Fibroblast of the aortic adventitia (primary cell): ENCODE measurements at regions not wholly inside any gene's neighbourhood (a gene's known extent, or its start where the extent isn't known, plus 50 kb on each side); places are given as distances from the start of the nearest gene placed in this dataset.

Source experiments
- DNase-seq: peaks from one replicate; pipeline ENCODE4 v3.0.0-alpha.2; 2010; ENCODE audit warnings: low read depth
- H3K4me3 ChIP-seq: 2 replicates; pipeline ENCODE4 v1.5.1; 2011; ENCODE audit warnings: low read depth, mild to moderate bottlenecking, control low read depth, low read length, moderate library complexity
- TF ChIP-seq, protein P1 (sequence below): IDR thresholded peaks from 2 replicates; pipeline ENCODE4 v1.5.1; 2011; ENCODE audit warnings: mild to moderate bottlenecking, low read length, control low read depth, inconsistent platforms; ENCODE audit not compliant: insufficient read depth

DNA sequence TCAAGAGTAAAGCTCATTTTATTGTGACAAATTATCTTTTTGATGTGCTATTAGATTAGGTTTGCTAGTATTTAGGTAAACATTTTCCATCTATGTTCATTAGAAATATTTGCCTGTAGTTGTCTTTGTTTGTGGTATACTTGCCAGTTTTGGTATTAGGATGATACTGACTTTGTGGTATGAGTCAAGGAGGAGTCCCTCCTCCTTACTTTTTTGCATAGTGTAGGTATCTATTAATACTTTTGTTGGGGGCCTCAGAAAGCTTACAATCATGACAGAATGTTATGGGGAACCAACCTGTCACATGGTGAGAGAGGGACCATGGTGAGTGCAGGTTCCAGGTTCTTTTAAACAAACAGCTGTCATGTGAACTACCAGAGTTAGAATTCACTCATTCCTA, 102.1 kb downstream of the ZWINT start:
- no peak overlapping the region for H3K4me3 ChIP-seq
- TF ChIP-seq, protein P1, sequence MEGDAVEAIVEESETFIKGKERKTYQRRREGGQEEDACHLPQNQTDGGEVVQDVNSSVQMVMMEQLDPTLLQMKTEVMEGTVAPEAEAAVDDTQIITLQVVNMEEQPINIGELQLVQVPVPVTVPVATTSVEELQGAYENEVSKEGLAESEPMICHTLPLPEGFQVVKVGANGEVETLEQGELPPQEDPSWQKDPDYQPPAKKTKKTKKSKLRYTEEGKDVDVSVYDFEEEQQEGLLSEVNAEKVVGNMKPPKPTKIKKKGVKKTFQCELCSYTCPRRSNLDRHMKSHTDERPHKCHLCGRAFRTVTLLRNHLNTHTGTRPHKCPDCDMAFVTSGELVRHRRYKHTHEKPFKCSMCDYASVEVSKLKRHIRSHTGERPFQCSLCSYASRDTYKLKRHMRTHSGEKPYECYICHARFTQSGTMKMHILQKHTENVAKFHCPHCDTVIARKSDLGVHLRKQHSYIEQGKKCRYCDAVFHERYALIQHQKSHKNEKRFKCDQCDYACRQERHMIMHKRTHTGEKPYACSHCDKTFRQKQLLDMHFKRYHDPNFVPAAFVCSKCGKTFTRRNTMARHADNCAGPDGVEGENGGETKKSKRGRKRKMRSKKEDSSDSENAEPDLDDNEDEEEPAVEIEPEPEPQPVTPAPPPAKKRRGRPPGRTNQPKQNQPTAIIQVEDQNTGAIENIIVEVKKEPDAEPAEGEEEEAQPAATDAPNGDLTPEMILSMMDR, result no peak
- no peak for DNase-seq

DNA sequence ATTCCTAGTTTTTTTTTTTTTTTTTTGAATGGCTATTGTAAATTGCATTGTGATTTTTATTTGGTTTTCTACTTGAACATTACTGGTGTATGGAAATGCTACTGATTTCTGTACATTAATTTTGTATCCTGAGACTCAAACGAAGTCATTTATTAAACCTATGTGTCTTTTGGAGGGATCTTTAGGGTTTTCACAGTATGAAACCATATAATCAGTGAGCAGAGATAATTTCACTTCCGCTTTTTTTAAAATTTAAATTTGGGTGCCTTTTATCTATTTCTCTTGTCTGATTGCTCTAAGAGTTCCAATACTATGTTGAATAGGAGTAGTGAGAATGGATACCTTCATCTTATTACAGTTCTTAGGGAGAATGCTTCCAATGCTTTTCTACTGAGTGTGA, 102.7 kb downstream of the ZWINT start:
- no peak overlapping the region for H3K4me3 ChIP-seq
- TF ChIP-seq, protein P1, result no peak
- no peak for DNase-seq

DNA sequence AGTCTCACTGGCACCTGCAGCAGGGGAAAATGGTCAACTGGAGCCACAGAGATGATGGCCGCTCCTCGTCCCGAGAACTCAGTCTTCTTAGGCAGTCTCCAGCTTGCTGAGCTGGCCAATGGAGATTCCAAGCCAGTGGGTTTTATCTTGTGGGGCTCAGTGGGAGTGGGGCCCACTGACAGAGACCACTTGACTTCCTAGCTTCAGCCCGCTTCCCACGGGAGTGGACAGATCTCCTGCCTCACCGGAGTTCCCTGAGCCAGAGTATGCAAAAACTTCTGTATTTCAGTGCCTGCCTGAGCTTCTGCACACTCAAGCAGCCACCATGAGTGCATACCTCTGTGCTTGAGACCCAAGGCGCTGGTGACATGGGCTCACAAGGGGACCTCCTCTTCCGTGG, 105.8 kb downstream of the ZWINT start:
- DNase-seq, result no peak
- TF ChIP-seq, protein P1, result no peak
- no peak overlapping the region for H3K4me3 ChIP-seq

DNA sequence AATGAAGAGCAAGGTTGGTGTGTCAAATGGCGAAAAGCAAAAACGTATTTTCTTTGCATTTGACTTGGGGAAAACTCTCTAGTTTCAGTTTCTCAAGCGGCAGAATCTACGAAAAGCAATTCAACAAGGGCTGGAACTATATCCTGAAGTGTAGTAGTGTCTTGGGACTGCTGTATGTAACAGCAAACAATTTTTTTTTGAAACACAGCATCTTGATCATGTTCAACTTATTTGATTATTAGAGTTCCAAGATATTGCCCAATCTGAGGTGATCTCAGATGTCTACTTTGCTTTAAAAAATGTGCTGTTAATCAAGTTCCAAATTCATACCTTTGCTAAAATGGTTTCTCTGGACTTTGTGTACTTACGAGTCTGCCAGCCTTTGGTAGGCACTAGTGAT, 120.6 kb downstream of the ZWINT start:
- DNase-seq, result no peak
- TF ChIP-seq, protein P1, result no peak

DNA sequence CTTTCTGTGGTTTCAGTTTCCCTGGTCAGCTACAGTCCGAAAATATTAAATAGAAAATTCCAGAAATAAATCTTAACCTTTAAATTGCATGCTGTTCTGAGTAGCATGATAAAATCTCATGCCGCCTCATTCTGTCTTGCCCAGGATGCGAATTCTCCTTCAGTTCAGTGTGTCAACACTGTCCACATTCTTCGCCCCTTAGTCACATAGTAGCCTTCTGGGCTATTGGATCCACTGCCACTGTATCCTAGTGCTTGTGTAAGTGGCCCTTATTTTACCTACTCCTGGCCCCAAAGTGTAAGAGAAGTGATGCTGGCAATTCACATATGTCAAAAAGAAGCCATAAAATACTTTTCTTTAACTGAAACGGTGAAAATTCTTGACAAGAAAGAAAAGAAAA, 129.6 kb downstream of the ZWINT start:
- H3K4me3 ChIP-seq, result no peak overlapping the region

More for the DNA sequence above, 120.6 kb downstream of the ZWINT start:
- no peak overlapping the region for H3K4me3 ChIP-seq

DNA sequence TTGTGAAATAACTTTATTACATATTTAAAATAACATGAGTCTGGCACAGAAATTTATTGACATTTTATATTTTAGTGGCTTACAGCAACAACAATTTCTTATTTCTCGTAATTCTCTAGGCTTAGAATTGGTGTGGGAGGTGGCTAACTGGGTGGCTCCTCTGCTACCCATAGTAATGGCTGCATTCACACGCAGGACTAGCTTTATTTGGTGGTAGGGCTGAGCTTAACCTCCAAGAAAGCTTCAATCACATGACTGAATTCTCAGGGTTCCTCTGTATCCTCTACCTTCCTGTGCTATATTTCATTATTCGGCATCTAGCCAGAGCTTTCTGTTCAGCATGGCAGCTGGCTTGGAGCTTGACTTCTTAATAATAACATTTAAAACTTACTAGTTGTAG, 138.8 kb downstream of the ZWINT start:
- no peak overlapping the region for H3K4me3 ChIP-seq
- DNase-seq, result no peak

More for the DNA sequence above, 129.6 kb downstream of the ZWINT start:
- TF ChIP-seq, protein P1, result no peak
- DNase-seq, result no peak

DNA sequence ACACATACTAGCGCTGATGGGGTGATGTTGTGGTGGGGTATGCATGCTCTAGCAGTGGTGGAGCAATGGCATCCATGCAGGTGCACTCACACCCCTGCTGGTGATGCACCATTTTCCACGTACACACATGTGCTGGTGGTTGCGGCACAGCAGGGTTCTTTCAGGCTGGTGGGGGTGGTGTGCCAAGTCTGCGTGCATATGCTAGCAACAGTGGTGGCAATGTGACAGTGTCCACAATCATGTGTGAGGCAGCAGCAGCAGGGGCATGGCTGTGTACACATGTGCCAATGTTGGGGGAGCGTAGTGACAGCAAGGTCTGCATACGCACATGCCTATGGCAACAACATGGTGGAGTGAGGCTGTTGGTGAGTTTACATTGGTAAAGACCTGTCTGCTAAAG, 148.1 kb downstream of the ZWINT start:
- no peak for DNase-seq
- TF ChIP-seq, protein P1, result no peak
- H3K4me3 ChIP-seq, result no peak overlapping the region

More for the DNA sequence above, 138.8 kb downstream of the ZWINT start:
- TF ChIP-seq, protein P1, result no peak
